ENCODE measurements at regions not wholly inside any gene's neighbourhood (a gene's known extent, or its start where the extent isn't known, plus 50 kb on each side); places are given as distances from the start of the nearest gene placed in this dataset.

GRCh38 chr3:17951241-17951640 is 208.8 kb upstream of the TBC1D5 start:
- no peaks in the 10 kb centered on the region for H3K27me3 ChIP-seq
- no peaks in the 10 kb centered on the region for H3K4me1 ChIP-seq
- intact Hi-C loops (cut with DNase I), result no loop called here
- TF ChIP-seq, protein P1, sequence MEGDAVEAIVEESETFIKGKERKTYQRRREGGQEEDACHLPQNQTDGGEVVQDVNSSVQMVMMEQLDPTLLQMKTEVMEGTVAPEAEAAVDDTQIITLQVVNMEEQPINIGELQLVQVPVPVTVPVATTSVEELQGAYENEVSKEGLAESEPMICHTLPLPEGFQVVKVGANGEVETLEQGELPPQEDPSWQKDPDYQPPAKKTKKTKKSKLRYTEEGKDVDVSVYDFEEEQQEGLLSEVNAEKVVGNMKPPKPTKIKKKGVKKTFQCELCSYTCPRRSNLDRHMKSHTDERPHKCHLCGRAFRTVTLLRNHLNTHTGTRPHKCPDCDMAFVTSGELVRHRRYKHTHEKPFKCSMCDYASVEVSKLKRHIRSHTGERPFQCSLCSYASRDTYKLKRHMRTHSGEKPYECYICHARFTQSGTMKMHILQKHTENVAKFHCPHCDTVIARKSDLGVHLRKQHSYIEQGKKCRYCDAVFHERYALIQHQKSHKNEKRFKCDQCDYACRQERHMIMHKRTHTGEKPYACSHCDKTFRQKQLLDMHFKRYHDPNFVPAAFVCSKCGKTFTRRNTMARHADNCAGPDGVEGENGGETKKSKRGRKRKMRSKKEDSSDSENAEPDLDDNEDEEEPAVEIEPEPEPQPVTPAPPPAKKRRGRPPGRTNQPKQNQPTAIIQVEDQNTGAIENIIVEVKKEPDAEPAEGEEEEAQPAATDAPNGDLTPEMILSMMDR (IDR thresholded peaks at IDR 0.05), result no peak
- no peak for TF ChIP-seq POLR2A (IDR thresholded peaks at IDR 0.05)
- H3K36me3 ChIP-seq, result no peaks in the 10 kb centered on the region
- no peak for DNase-seq
- no peaks in the 10 kb centered on the region for H3K9me3 ChIP-seq
- H3K27ac ChIP-seq, result no peak overlapping the region
- H3K4me3 ChIP-seq (replicated peaks in 1 of 3), result no peak overlapping the region
- 76 to 85% methylated on average over 2 of the region's 2 CpGs for WGBS, 2 donors

DNA sequence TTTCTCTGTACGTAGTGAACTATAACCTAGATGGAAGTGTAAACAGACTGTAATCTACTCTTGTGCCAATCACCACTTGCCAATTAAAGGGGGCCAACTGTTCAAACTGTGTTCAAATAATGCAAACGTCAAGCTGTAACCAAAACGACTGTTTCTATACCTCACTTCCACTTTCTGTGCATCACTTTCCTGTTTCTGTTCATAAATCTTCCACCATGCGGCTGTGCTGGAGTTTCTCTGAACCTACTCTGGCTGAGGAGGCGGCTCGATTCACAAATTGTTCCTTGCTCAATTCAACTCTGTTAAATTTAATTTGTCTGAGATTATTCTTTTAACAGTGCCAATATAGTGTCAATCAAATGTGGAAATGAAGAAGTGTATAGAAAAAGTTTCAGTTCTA is 206.7 kb upstream of the TBC1D5 start:
- no peak for TF ChIP-seq POLR2A (IDR thresholded peaks at IDR 0.05)
- TF ChIP-seq, protein P1 (IDR thresholded peaks at IDR 0.05), result no peak
- Histone ChIP-seq H3K27ac (no peak overlapping the region), H3K36me3 (no peaks in the 10 kb centered on the region), H3K27me3 (no peaks in the 10 kb centered on the region), H3K4me3 (replicated peaks in 1 of 3) (no peak overlapping the region), H3K9me3 (no peaks in the 10 kb centered on the region), H3K4me1 (no peaks in the 10 kb centered on the region)
- WGBS, 2 donors, result 67 to 71% methylated on average over 6 of the region's 6 CpGs
- intact Hi-C loops (cut with DNase I), result no loop called here
- no peak for DNase-seq

GRCh38 chr3:17947833-17948232 is 205.4 kb upstream of the TBC1D5 start:
- H3K27me3 ChIP-seq, result no peaks in the 10 kb centered on the region
- no peak for TF ChIP-seq POLR2A (IDR thresholded peaks at IDR 0.05)
- intact Hi-C loops (cut with DNase I), result no loop called here
- no peak overlapping the region for H3K27ac ChIP-seq
- DNase-seq, result no peak
- no peaks in the 10 kb centered on the region for H3K4me1 ChIP-seq
- H3K36me3 ChIP-seq, result no peaks in the 10 kb centered on the region
- no peak overlapping the region for H3K4me3 ChIP-seq (replicated peaks in 1 of 3)
- no peaks in the 10 kb centered on the region for H3K9me3 ChIP-seq

- TF ChIP-seq POLR2A (IDR thresholded peaks at IDR 0.05), result no peak
- TF ChIP-seq, protein P1 (IDR thresholded peaks at IDR 0.05), result no peak
- no peak overlapping the region for H3K27ac ChIP-seq
- no peak overlapping the region for H3K4me3 ChIP-seq (replicated peaks in 1 of 3)
- no peaks in the 10 kb centered on the region for H3K36me3 ChIP-seq
- H3K4me1 ChIP-seq, result no peaks in the 10 kb centered on the region
- H3K27me3 ChIP-seq, result no peaks in the 10 kb centered on the region
- intact Hi-C loops (cut with DNase I), result no loop called here
- H3K9me3 ChIP-seq, result no peaks in the 10 kb centered on the region
- DNase-seq, result no peak
- 81 to 87% methylated on average over 6 of the region's 6 CpGs for WGBS, 2 donors
Measured at GRCh38 chr3:17946619-17947018, 204.2 kb upstream of the TBC1D5 start.

- no peaks in the 10 kb centered on the region for H3K27me3 ChIP-seq
- H3K4me3 ChIP-seq (replicated peaks in 1 of 3), result no peak overlapping the region
- no peak overlapping the region for H3K27ac ChIP-seq
- TF ChIP-seq, protein P1 (IDR thresholded peaks at IDR 0.05), result no peak
- TF ChIP-seq POLR2A (IDR thresholded peaks at IDR 0.05), result no peak
- no peaks in the 10 kb centered on the region for H3K36me3 ChIP-seq
- intact Hi-C loops (cut with DNase I), result no loop called here
- no peak for DNase-seq
- H3K9me3 ChIP-seq, result no peaks in the 10 kb centered on the region
- no peaks in the 10 kb centered on the region for H3K4me1 ChIP-seq
- WGBS, 2 donors, result 63 to 67% methylated on average over 6 of the region's 6 CpGs
Measured at GRCh38 chr3:17945799-17946399, 203.5 kb upstream of the TBC1D5 start.
